IPS-20b (cell line): ENCODE measurements at regions not wholly inside any gene's neighbourhood (a gene's known extent, or its start where the extent isn't known, plus 50 kb on each side); places are given as distances from the start of the nearest gene placed in this dataset.

Experiments used
- H3K27ac ChIP-seq: one replicate; pipeline ENCODE4 v1.5.1; 2013; ENCODE audit warnings: low read length
- H3K27me3 ChIP-seq: 2 replicates; pipeline ENCODE4 v1.6.1; 2013; ENCODE audit warnings: mild to moderate bottlenecking, low read length, inconsistent platforms; ENCODE audit not compliant: insufficient read depth
- H3K36me3 ChIP-seq: 2 replicates; pipeline ENCODE4 v1.6.1; 2013; ENCODE audit warnings: low read depth, mild to moderate bottlenecking, inconsistent platforms, low read length, moderate library complexity; ENCODE audit not compliant: insufficient read depth
- H3K4me1 ChIP-seq: 2 replicates; pipeline ENCODE4 v1.6.1; 2013; ENCODE audit warnings: mild to moderate bottlenecking, control low read depth, inconsistent platforms, low read length, moderate library complexity; ENCODE audit not compliant: insufficient read depth
- H3K4me3 ChIP-seq: 2 replicates; pipeline ENCODE4 v1.5.1; 2013; ENCODE audit warnings: mild to moderate bottlenecking, low read length, inconsistent platforms
- H3K9ac ChIP-seq: 2 replicates; pipeline ENCODE4 v1.6.1; 2013; ENCODE audit warnings: low read depth, mild to moderate bottlenecking, inconsistent platforms, low read length, moderate library complexity
- H3K9me3 ChIP-seq: 2 replicates; pipeline ENCODE4 v1.6.1; 2013; ENCODE audit warnings: mild to moderate bottlenecking, low read depth, low read length, inconsistent platforms; ENCODE audit not compliant: insufficient read depth

DNA sequence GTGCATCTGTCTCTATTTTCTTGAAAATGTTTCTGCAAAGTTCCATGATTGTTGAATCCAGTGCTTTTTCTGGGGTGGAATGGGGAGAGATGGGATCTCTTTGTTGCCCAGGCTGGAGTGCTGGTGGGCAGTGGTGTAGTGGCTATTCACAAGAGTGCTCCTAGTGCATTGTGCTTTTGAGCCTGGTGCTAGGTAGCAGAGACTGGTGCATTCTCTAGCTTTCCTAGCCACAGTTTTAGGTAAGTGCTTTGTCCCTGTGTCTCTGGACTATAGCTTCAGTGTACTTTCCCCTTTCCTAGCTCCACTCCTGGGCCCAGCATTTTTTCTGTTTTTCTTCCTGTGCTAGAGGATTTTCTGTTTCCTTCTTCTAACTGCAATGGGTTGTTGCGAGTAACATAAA, 825.6 kb downstream of the SLITRK6 start:
- H3K36me3 ChIP-seq = no peaks in the 10 kb centered on the region
- H3K27ac ChIP-seq = no peak overlapping the region
- H3K9ac ChIP-seq = no peak overlapping the region
- no peaks in the 10 kb centered on the region for H3K27me3 ChIP-seq
- no peak overlapping the region for H3K4me3 ChIP-seq
- peaks cover 6% of the 10 kb centered on the region; the same call in 1 of the 2 replicates for H3K9me3 ChIP-seq
- no peaks in the 10 kb centered on the region for H3K4me1 ChIP-seq

DNA sequence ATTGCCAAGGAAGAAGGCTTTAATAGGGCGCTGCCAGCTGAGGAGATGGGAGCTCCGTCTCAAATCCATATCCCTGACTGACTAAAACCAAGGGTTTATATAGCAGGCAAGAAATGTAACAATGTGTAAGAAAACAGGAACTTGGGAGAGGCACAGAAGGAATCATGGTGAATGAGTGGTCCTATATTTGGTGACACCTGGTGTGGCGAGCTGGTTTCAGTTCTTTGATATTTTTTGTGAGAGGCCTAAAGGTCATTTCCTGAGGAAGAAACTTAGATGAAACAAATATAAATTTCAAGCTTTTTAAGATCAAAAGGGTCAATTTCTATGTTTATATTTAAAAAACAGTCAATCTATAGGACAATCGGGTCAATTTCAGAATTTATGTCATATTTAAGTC, 826.3 kb downstream of the SLITRK6 start:
- Histone ChIP-seq H3K4me1 (no peaks in the 10 kb centered on the region), H3K36me3 (no peaks in the 10 kb centered on the region), H3K9me3 (peaks cover 6% of the 10 kb centered on the region; the same call in 1 of the 2 replicates), H3K4me3 (no peak overlapping the region), H3K27ac (no peak overlapping the region), H3K9ac (no peak overlapping the region), H3K27me3 (no peaks in the 10 kb centered on the region)

DNA sequence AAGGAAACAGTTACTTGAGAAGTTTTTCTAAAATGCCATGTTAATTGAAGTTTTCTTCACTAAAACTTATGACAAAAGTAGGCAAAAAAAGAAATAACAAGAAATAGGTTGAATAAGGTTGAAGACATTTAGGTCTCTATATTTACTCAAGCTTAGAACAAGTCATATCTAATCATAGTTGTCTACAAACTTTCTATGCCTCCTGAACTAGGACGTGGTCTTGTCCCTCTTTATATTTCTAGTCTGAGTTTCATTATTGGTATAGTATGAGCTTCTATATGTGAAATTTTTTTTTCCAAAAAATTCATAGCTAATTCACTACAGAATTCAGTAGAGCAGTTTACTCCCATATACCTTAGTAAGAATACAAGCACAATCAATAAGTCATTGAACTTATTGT, 836.4 kb downstream of the SLITRK6 start:
- Histone ChIP-seq H3K9me3 (no peaks in the 10 kb centered on the region), H3K9ac (no peak overlapping the region), H3K27ac (no peak overlapping the region), H3K4me1 (no peaks in the 10 kb centered on the region), H3K4me3 (no peak overlapping the region), H3K36me3 (no peaks in the 10 kb centered on the region), H3K27me3 (no peaks in the 10 kb centered on the region)

DNA sequence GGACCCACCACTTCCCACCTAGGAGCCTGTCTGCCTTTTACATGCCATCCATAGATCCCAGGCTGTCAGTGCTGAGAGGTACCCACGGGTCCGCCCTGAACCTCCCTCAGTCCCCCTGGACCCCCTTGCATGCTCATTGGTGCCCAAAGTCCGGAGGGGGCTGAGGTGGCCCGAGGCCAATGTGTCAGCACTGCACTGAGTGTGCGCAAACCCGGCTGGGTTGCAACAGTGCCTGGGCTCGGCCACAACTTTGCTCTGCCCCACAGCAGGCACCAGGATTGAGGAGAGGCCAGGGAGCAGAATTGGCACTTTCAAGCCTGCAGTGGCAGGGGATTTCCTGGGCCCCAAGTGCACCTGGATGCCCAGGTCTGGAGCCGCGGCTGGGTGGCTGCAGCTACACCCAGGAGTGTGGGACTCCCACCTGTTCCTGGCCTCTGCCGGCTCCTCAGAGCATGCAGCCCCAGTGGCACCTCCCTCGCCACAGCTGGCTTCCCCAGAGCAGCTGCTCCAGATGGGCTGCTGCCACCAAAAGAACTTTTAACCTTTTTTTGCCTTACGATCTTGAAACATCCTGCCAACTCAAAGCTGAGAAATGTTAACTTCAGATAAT, 837.0 kb downstream of the SLITRK6 start:
- no peaks in the 10 kb centered on the region for H3K36me3 ChIP-seq
- no peaks in the 10 kb centered on the region for H3K27me3 ChIP-seq
- H3K9me3 ChIP-seq = no peaks in the 10 kb centered on the region
- H3K4me1 ChIP-seq = no peaks in the 10 kb centered on the region
- no peak overlapping the region for H3K27ac ChIP-seq
- no peak overlapping the region for H3K9ac ChIP-seq
- H3K4me3 ChIP-seq = no peak overlapping the region

DNA sequence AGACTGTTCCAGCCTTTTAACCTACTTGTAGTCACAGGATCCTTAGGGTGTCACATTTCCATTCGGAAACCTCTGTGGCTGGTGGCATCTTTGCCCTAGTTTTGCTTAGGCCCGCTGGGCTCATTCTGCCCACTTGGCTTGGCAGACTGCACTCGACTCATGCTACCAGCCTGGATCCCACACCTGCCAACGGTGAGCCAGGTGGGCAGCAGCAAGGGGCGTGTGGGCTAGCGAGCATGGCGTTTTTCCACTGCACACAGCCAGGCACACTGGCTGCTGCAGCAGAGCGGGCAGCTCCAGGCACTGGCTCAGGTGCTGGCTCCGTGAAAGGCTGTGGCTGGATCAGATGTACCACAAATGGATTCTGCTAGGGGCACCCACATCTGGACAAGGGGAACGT, 838.2 kb downstream of the SLITRK6 start:
- Histone ChIP-seq H3K27ac (no peak overlapping the region), H3K27me3 (no peaks in the 10 kb centered on the region), H3K4me3 (no peak overlapping the region), H3K9ac (no peak overlapping the region), H3K9me3 (no peaks in the 10 kb centered on the region), H3K4me1 (no peaks in the 10 kb centered on the region), H3K36me3 (no peaks in the 10 kb centered on the region)

DNA sequence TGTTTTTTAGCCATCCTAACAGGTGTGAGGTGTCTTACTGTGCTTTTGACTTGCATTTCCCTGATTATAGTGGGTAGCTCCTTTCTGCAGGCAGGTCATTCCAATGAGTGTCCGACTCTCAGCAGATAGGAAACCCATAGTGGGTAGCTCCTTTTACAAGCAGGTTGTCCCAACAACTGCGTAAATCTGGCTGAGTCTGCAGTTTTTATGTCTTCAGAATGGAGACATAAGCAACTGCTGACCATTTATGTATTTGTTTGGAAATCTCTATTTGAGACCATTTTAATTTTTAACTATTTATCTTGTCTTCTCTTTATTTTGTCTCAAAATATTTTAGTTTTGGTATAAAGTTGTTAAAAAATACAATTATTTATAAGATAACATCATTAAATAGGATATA, 839.4 kb downstream of the SLITRK6 start:
- H3K27ac ChIP-seq = no peak overlapping the region
- H3K4me3 ChIP-seq = no peak overlapping the region
- no peaks in the 10 kb centered on the region for H3K4me1 ChIP-seq
- no peaks in the 10 kb centered on the region for H3K27me3 ChIP-seq
- H3K36me3 ChIP-seq = no peaks in the 10 kb centered on the region
- no peaks in the 10 kb centered on the region for H3K9me3 ChIP-seq
- H3K9ac ChIP-seq = no peak overlapping the region

DNA sequence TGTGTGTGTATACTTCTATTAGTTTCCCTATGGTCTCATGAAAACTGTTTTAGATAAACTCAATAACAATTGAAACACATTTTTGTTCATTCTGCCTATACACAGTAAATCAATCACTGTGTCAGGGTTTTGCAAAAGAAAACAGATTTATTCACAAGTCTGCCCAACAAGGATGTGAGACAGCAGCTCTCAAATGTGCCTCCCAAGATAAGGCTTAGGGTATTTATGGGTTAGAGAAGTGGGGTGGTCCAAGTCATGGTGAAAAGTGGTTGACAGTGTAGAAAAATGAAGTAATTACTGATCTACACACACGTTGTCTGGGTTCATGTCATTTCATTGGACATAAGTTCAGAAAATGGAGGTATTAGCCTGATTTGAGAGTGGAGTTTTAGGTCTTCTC, 844.6 kb downstream of the SLITRK6 start:
- H3K9me3 ChIP-seq = no peaks in the 10 kb centered on the region

DNA sequence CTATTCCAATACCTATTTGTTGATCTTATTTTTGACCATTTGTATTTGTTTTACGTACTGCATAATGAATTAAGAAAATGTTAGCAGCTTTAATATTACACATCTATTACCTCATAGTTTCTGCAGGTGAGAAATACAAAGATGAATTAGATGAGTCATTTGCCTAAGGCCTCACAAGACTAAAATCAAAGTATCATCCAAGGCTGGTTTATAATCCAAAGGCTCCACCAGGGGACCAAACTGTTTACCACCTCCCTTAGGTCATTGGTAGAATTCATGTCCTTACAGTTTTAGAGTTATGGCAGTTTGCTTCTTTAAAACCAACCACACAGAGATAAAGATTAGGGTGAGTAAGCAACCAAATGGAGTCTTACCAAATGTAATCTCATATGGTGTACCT, 848.1 kb downstream of the SLITRK6 start:
- H3K4me1 ChIP-seq = no peaks in the 10 kb centered on the region
- no peaks in the 10 kb centered on the region for H3K27me3 ChIP-seq
- no peaks in the 10 kb centered on the region for H3K9me3 ChIP-seq
- no peak overlapping the region for H3K9ac ChIP-seq
- H3K36me3 ChIP-seq = no peaks in the 10 kb centered on the region
- no peak overlapping the region for H3K27ac ChIP-seq
- no peak overlapping the region for H3K4me3 ChIP-seq

More for the DNA sequence above, 844.6 kb downstream of the SLITRK6 start:
- no peaks in the 10 kb centered on the region for H3K36me3 ChIP-seq
- no peak overlapping the region for H3K4me3 ChIP-seq
- no peaks in the 10 kb centered on the region for H3K4me1 ChIP-seq
- H3K9ac ChIP-seq = no peak overlapping the region
- no peak overlapping the region for H3K27ac ChIP-seq
- no peaks in the 10 kb centered on the region for H3K27me3 ChIP-seq

DNA sequence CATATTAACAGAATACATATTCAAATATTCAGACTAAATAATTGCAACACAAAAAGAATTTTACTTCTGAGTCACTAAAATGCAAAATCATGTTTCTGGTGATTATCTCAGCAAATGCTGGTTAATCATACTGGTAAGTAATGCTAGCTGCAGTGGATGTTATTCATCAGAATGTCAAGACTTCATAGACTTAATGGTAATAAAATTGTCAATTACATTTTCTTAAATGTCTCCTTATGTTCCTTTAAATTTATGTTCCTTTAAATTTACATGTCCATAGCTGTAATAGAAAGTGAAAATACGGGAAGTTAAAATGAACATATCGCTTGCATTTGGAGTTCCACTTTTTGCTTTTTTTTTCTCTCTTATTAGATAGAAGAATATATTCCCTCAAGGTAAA, 853.0 kb downstream of the SLITRK6 start:
- no peaks in the 10 kb centered on the region for H3K27me3 ChIP-seq
- H3K36me3 ChIP-seq = no peaks in the 10 kb centered on the region
- H3K27ac ChIP-seq = no peak overlapping the region
- no peaks in the 10 kb centered on the region for H3K4me1 ChIP-seq
- H3K9me3 ChIP-seq = no peaks in the 10 kb centered on the region; the same call in 1 of the 2 replicates
- H3K4me3 ChIP-seq = no peak overlapping the region
- no peak overlapping the region for H3K9ac ChIP-seq

DNA sequence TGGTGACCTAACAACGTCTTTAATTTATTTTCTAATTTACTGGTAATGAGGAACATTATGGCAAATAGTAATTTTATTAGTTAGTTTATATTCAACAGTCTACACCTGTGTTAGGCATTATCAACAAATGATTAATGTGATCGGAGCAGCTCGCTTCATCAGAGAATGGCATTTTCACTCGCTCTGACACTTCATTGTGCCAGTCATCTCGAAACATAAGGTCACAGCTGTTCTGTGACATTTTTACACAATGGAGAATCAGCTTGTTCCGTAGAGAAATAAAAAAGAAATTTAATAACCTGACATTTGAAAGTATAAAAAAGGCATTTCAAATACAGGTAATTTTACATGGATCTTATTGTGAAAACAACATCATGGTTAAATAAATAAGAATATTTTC, 858.4 kb downstream of the SLITRK6 start:
- Histone ChIP-seq H3K4me1 (no peaks in the 10 kb centered on the region), H3K27ac (no peak overlapping the region), H3K9me3 (no peaks in the 10 kb centered on the region; the same call in 1 of the 2 replicates), H3K4me3 (no peak overlapping the region), H3K9ac (no peak overlapping the region), H3K27me3 (no peaks in the 10 kb centered on the region), H3K36me3 (no peaks in the 10 kb centered on the region)

DNA sequence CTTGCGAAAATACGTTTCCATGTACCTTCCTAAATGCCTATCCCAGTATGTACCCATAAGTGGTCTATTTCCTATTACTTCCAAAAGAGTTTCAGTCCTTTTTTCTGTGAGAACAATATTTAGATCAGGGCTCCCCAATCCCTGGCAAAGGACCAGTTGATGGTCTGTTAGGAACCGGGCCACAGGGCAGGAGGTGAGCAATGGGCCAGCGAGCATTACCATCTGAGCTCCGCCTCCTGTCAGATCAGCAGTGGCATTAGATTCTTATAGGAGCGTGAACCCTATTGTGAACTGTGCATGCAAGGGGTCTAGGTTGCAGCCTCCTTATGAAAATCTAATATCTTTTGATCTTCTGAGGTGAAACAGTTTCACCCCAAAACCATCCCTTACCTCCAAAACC, 859.1 kb downstream of the SLITRK6 start:
- H3K9me3 ChIP-seq = no peaks in the 10 kb centered on the region; the same call in 1 of the 2 replicates
- H3K27ac ChIP-seq = no peak overlapping the region
- H3K36me3 ChIP-seq = no peaks in the 10 kb centered on the region
- H3K27me3 ChIP-seq = no peaks in the 10 kb centered on the region
- no peak overlapping the region for H3K9ac ChIP-seq
- H3K4me3 ChIP-seq = no peak overlapping the region
- no peaks in the 10 kb centered on the region for H3K4me1 ChIP-seq

DNA sequence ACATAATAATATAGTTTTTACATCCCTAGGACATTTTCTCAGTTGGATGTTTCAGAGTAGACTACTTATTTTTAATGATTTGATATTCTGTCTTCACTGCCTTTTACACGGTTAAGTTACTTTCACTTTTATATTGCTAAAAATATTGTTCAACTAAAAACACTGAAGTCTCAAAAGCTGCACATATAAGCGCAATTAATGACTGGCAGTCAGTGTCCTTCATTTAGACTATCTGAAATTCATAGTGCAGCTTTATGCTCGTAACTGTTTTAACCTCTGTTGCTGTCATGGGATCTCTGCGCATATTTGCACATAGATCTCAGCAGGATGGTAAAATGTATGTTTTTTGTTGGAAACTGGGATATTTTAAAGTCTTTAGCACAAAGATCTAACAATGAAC, 864.3 kb downstream of the SLITRK6 start:
- Histone ChIP-seq H3K9me3 (no peaks in the 10 kb centered on the region), H3K4me1 (no peaks in the 10 kb centered on the region), H3K9ac (no peak overlapping the region), H3K4me3 (no peak overlapping the region), H3K36me3 (no peaks in the 10 kb centered on the region), H3K27ac (no peak overlapping the region), H3K27me3 (no peaks in the 10 kb centered on the region)
